HEK293T (cell line): ENCODE measurements at regions not wholly inside any gene's neighbourhood (a gene's known extent, or its start where the extent isn't known, plus 50 kb on each side); places are given as distances from the start of the nearest gene placed in this dataset.

Source experiments
- BHLHE40 ChIP-seq: fragments of 450-650 bp; IDR thresholded peaks from 2 replicates; pipeline ENCODE4 v1.6.1; 2016; ENCODE audit warnings: mild to moderate bottlenecking, moderate library complexity, borderline replicate concordance
- ELF4 ChIP-seq: fragments of 450-650 bp; IDR thresholded peaks from 2 replicates; pipeline ENCODE4 v1.6.1; 2017; ENCODE audit warnings: antibody characterized with exemption
- FOXM1 ChIP-seq: fragments of 450-650 bp; IDR thresholded peaks from 2 replicates; pipeline ENCODE4 v1.6.1; 2017; ENCODE audit warnings: mild to moderate bottlenecking, borderline replicate concordance

- no peak for TF ChIP-seq ELF4
- TF ChIP-seq BHLHE40, result no peak
- no peak for TF ChIP-seq FOXM1
Measured at GRCh38 chr5:174396541-174396940, 327.8 kb upstream of the MSX2 start.
